Thyroid gland (tissue), 4 donors: ENCODE measurements at regions not wholly inside any gene's neighbourhood (a gene's known extent, or its start where the extent isn't known, plus 50 kb on each side); places are given as distances from the start of the nearest gene placed in this dataset.

Experiments
- DNase-seq, 2 donors: peaks; one replicate each; pipeline ENCODE4 v3.0.0-alpha.2; 2019
- H3K27ac ChIP-seq, 3 donors: fragments of 200-600 bp; sonication (generic); 1 replicate in 2 of 3; 2 replicates in 1 of 3; pipeline ENCODE4 v1.5.1; 2016 to 2019; ENCODE audit warnings: mild to moderate bottlenecking in 1 of 3, moderate library complexity in 1 of 3
- H3K27me3 ChIP-seq: fragments of 200-600 bp; sonication (generic); one replicate; pipeline ENCODE4 v1.5.1; 2019
- H3K36me3 ChIP-seq, 2 donors: fragments of 200-600 bp; sonication (generic); one replicate each; pipeline ENCODE4 v1.5.1; 2016 to 2019
- H3K4me1 ChIP-seq, 2 donors: fragments of 200-600 bp; sonication (generic); one replicate each; pipeline ENCODE4 v1.5.1; 2017 to 2019
- H3K4me3 ChIP-seq, 3 donors: fragments of 200-600 bp; sonication (generic); replicated peaks in 1 of 3; 1 replicate in 2 of 3; 2 replicates in 1 of 3; pipeline ENCODE4 v1.5.1; 2016; ENCODE audit warnings: mild to moderate bottlenecking in 1 of 3
- H3K9me3 ChIP-seq: fragments of 200-600 bp; sonication (generic); one replicate; pipeline ENCODE4 v1.5.1; 2017
- POLR2A ChIP-seq, 2 donors: fragments of 450-650 bp; IDR thresholded peaks; one replicate each; pipeline ENCODE4 v1.6.1; 2017; ENCODE audit warnings: antibody characterized with exemption in 2 of 2, mild to moderate bottlenecking in 2 of 2, moderate library complexity in 1 of 2
- WGBS, 2 donors: methylation state at CpG; one replicate each; pipeline ENCODE4 v1.1.5; 2017; 5-methylcytosine and 5-hydroxymethylcytosine counted together
- intact Hi-C: fragments of 100-400 bp; cut with DNase I; formaldehyde crosslinking; loops from one replicate; pipeline ENCODE4 v1.15.1; 2023
- TF ChIP-seq, protein P1 (sequence below), 6 experiments: fragments of 200-600 bp in 3 of 6; fragments of 450-650 bp in 3 of 6; sonication (generic) in 3 of 6; IDR thresholded peaks; one replicate each; pipeline ENCODE4 v1.5.1; 2016 to 2019; ENCODE audit warnings: antibody characterized with exemption in 6 of 6, mild to moderate bottlenecking in 2 of 6, inconsistent platforms in 1 of 6, moderate library complexity in 1 of 6

- no peaks in the 10 kb centered on the region for H3K4me1 ChIP-seq
- DNase-seq = no peak
- WGBS, 2 donors = 67 to 78% methylated on average over 7 to 9 of the region's 9 CpGs
- no peaks in the 10 kb centered on the region for H3K9me3 ChIP-seq
- no peak for TF ChIP-seq POLR2A (IDR thresholded peaks at IDR 0.05)
- TF ChIP-seq, protein P1, sequence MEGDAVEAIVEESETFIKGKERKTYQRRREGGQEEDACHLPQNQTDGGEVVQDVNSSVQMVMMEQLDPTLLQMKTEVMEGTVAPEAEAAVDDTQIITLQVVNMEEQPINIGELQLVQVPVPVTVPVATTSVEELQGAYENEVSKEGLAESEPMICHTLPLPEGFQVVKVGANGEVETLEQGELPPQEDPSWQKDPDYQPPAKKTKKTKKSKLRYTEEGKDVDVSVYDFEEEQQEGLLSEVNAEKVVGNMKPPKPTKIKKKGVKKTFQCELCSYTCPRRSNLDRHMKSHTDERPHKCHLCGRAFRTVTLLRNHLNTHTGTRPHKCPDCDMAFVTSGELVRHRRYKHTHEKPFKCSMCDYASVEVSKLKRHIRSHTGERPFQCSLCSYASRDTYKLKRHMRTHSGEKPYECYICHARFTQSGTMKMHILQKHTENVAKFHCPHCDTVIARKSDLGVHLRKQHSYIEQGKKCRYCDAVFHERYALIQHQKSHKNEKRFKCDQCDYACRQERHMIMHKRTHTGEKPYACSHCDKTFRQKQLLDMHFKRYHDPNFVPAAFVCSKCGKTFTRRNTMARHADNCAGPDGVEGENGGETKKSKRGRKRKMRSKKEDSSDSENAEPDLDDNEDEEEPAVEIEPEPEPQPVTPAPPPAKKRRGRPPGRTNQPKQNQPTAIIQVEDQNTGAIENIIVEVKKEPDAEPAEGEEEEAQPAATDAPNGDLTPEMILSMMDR (IDR thresholded peaks at IDR 0.05) = no peak
- no peaks in the 10 kb centered on the region for H3K27me3 ChIP-seq
- H3K4me3 ChIP-seq = no peak overlapping the region
- intact Hi-C loops = no loop called here
- no peak overlapping the region for H3K27ac ChIP-seq
- H3K36me3 ChIP-seq = no peaks in the 10 kb centered on the region
Measured at GRCh38 chr3:139120086-139121056, 75.7 kb upstream of the PRR23C start.

DNA sequence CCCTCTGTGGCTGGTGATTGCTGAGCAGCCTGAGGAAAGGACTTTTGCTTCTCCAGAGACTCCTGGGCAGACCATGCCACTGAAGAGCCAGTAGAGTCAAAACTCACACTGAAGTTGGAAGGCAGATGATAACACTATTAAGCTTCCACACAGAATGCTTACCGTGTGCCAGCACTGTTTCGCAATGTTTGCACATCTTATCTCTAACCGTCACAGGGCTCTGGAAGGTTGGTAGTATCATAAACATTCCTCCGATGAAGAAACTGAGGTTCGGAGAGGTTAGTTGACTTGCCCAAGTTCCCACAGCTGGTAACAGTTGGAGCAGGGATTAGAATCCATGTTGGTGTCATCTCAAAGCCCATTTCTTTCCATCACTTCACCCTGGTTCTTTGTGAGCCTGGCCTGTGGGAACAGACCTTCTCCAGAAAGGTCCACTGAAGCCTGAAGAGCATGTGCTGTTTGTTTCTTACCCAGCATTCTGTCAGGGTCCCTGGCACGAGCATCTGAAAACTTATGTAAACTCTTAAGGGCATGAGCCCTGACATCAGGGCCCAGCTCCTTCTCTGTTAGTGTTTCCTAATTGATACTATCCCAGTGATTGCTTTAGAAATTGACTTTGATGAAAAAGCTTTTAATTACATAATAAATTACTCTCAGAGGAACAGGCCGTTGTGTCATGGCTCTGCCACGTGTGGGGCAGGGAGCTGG lies 77.0 kb upstream of the PRR23C start:
- Histone ChIP-seq H3K36me3 (no peaks in the 10 kb centered on the region), H3K27ac (no peak overlapping the region), H3K4me1 (no peaks in the 10 kb centered on the region), H3K27me3 (no peaks in the 10 kb centered on the region), H3K4me3 (no peak overlapping the region), H3K9me3 (no peaks in the 10 kb centered on the region)
- DNase-seq = no peak
- intact Hi-C loops = no loop called here
- TF ChIP-seq, protein P1 (IDR thresholded peaks at IDR 0.05) = no peak
- TF ChIP-seq POLR2A (IDR thresholded peaks at IDR 0.05) = no peak
- WGBS, 2 donors = 72 to 82% methylated on average over 8 of the region's 8 CpGs

GRCh38 chr3:139122221-139122581 lies 77.5 kb upstream of the PRR23C start:
- no peak for DNase-seq
- no peaks in the 10 kb centered on the region for H3K9me3 ChIP-seq
- no peaks in the 10 kb centered on the region for H3K4me1 ChIP-seq
- H3K4me3 ChIP-seq = no peak overlapping the region
- TF ChIP-seq, protein P1 (IDR thresholded peaks at IDR 0.05) = no peak
- TF ChIP-seq POLR2A (IDR thresholded peaks at IDR 0.05) = no peak
- no peaks in the 10 kb centered on the region for H3K27me3 ChIP-seq
- no peaks in the 10 kb centered on the region for H3K36me3 ChIP-seq
- WGBS, 2 donors = 67 to 78% methylated on average over 3 of the region's 3 CpGs
- no peak overlapping the region for H3K27ac ChIP-seq
- intact Hi-C loops = no loop called here

DNA sequence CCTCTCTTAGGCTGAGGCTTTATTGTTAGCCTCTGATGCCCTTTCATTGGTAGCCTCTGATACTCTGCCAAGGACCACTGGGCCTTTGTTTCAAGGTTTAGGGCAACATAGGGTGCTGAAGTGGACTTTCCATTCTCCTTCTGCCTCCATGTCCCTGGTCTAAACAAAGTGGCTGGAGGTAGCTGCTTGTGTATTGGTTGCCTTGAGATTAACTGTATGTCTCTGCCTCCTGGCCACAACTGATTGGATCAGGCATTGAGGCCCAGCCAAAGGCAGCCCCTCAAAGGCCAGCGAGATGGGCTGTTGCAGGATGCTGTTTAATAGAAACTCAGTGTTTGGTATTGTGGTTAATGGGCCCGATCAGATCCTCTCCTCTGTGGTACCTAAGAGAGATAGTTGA lies 77.9 kb upstream of the PRR23C start:
- TF ChIP-seq POLR2A (IDR thresholded peaks at IDR 0.05) = no peak
- TF ChIP-seq, protein P1 (IDR thresholded peaks at IDR 0.05) = no peak
- H3K4me3 ChIP-seq = no peak overlapping the region
- H3K27me3 ChIP-seq = no peaks in the 10 kb centered on the region
- no peaks in the 10 kb centered on the region for H3K9me3 ChIP-seq
- H3K4me1 ChIP-seq = no peaks in the 10 kb centered on the region
- H3K27ac ChIP-seq = no peak overlapping the region
- DNase-seq = no peak
- intact Hi-C loops = no loop called here
- 89 to 91% methylated on average over 2 of the region's 2 CpGs for WGBS, 2 donors
- H3K36me3 ChIP-seq = no peaks in the 10 kb centered on the region
